HCT116 (cell line): ENCODE measurements at regions not wholly inside any gene's neighbourhood (a gene's known extent, or its start where the extent isn't known, plus 50 kb on each side); places are given as distances from the start of the nearest gene placed in this dataset.

Experiments used
- ATAC-seq: fragments of 200-7000 bp; cut with Tn5 transposase; 2 replicates; pipeline ENCODE4 v1.9.1; 2020; ENCODE audit warnings: mild to moderate bottlenecking, moderate library complexity
- BruUV-seq: library from RNA; stranded (reverse); fragments of 400-500 nt; replicated peaks from 2 replicates; lab custom pipeline; 2021; lab: Mats Ljungman, UMichigan
- CTCF ChIA-PET: fragments of 300-600 bp; sonication (Branson Sonifier 250); formaldehyde crosslinking; loops from one replicate; lab custom pipeline; 2021; ENCODE audit warnings: antibody characterized with exemption; lab: Charles Lee
- POLR2A ChIA-PET: fragments of 300-600, 350-600 bp; sonication (Branson Sonifier 250); formaldehyde crosslinking; loops from one replicate; lab custom pipeline; 2021; ENCODE audit warnings: antibody characterized with exemption; lab: Charles Lee
- RAD21 ChIA-PET, 2 experiments: fragments of 300-600 bp; sonication (Branson Sonifier 250); formaldehyde crosslinking; loops; one replicate each; lab custom pipeline; 2023; ENCODE audit warnings: low total read pairs in 2 of 2; ENCODE audit not compliant: uncharacterized antibody in 2 of 2, unreplicated experiment in 2 of 2, low non-redundant PET in 1 of 2; lab: Charles Lee
- DNase-seq: peaks from one replicate; pipeline ENCODE4 v3.0.0-alpha.2; 2010; ENCODE audit warnings: low read depth, low spot score
- H2AFZ ChIP-seq: fragments of 200-600 bp; shearing (Covaris generic), sonication (generic); 2 replicates; pipeline ENCODE4 v1.6.1; 2017; ENCODE audit warnings: low read depth, mixed run types, mixed read lengths, antibody characterized with exemption, low read length; ENCODE audit not compliant: poor library complexity, severe bottlenecking
- H3K27ac ChIP-seq: 2 replicates; pipeline ENCODE4 v1.5.1; 2012; ENCODE audit warnings: low read depth, low read length
- H3K27me3 ChIP-seq: fragments of 200-600 bp; sonication (generic); 2 replicates; pipeline ENCODE4 v1.6.1; 2016; ENCODE audit warnings: mixed run types, low read length, mixed read lengths; ENCODE audit not compliant: insufficient read depth
- H3K36me3 ChIP-seq, 2 experiments: fragments of 200-500 bp in 1 of 2; fragments of 200-600 bp in 1 of 2; sonication (Bioruptor generic) in 1 of 2; sonication (generic) in 1 of 2; 2 replicates each; pipeline versions ENCODE4 v1.5.1 to v1.6.1; 2014 to 2016; ENCODE audit warnings: low read length in 2 of 2, inconsistent platforms in 1 of 2, mixed read lengths in 1 of 2, mixed run types in 1 of 2; ENCODE audit not compliant: insufficient read depth in 2 of 2, control insufficient read depth in 1 of 2
- H3K4me1 ChIP-seq, 2 experiments: fragments of 200-600 bp in 1 of 2; sonication (generic) in 1 of 2; 2 replicates each; pipeline versions ENCODE4 v1.5.1 to v1.6.1; 2012 to 2017; ENCODE audit warnings: low read length in 2 of 2, inconsistent platforms in 1 of 2, mild to moderate bottlenecking in 1 of 2, mixed read lengths in 1 of 2, mixed run types in 1 of 2, moderate library complexity in 1 of 2; ENCODE audit not compliant: insufficient read depth in 2 of 2, control insufficient read depth in 1 of 2
- H3K4me2 ChIP-seq: fragments of 200-600 bp; sonication (generic); 2 replicates; pipeline ENCODE4 v1.6.1; 2017; ENCODE audit warnings: mixed run types, low read length, mixed read lengths
- H3K4me3 ChIP-seq, 2 experiments: fragments of 200-600 bp in 1 of 2; sonication (generic) in 1 of 2; replicated peaks in 1 of 2; 2 replicates each; pipeline ENCODE4 v1.5.1; 2011 to 2016; ENCODE audit warnings: low read length in 2 of 2, control low read depth in 1 of 2, low read depth in 1 of 2, mild to moderate bottlenecking in 1 of 2, mixed read lengths in 1 of 2, mixed run types in 1 of 2
- H3K79me2 ChIP-seq: fragments of 200-600 bp; sonication (generic); 2 replicates; pipeline ENCODE4 v1.6.1; 2017; ENCODE audit warnings: mild to moderate bottlenecking, mixed run types, low read length, moderate library complexity, mixed read lengths; ENCODE audit not compliant: insufficient read depth
- H3K9ac ChIP-seq: fragments of 200-600 bp; sonication (generic); 2 replicates; pipeline ENCODE4 v1.6.1; 2016; ENCODE audit warnings: low read length, mixed read lengths
- H3K9me2 ChIP-seq: fragments of 200-600 bp; sonication (generic), shearing (Covaris generic); 2 replicates; pipeline ENCODE4 v1.6.1; 2017; ENCODE audit warnings: mixed run types, mild to moderate bottlenecking, moderate library complexity; ENCODE audit not compliant: insufficient read depth
- H3K9me3 ChIP-seq, 2 experiments: fragments of 200-500 bp in 1 of 2; fragments of 200-600 bp in 1 of 2; sonication (Bioruptor generic) in 1 of 2; sonication (generic) in 1 of 2; 2 replicates each; pipeline ENCODE4 v1.6.1; 2014 to 2017; ENCODE audit warnings: low read length in 2 of 2, mixed read lengths in 2 of 2, inconsistent platforms in 1 of 2, low read depth in 1 of 2, mild to moderate bottlenecking in 1 of 2, mixed run types in 1 of 2, moderate library complexity in 1 of 2; ENCODE audit not compliant: control insufficient read depth in 1 of 2, insufficient read depth in 1 of 2
- H4K20me1 ChIP-seq: fragments of 200-600 bp; sonication (generic), shearing (Covaris generic); 2 replicates; pipeline ENCODE4 v1.6.1; 2017; ENCODE audit warnings: mixed run types, mild to moderate bottlenecking, moderate library complexity; ENCODE audit not compliant: insufficient read depth
- CTCF ChIP-seq, 3 experiments: fragments of 200-600 bp in 1 of 3; sonication (generic) in 1 of 3; IDR thresholded peaks in 2 of 3; conservative IDR thresholded peaks in 1 of 3; 2 replicates each; pipeline ENCODE4 v1.5.1; 2012 to 2017; ENCODE audit warnings: low read depth in 2 of 3, low read length in 2 of 3, antibody characterized with exemption in 1 of 3, borderline replicate concordance in 1 of 3, control low read depth in 1 of 3, mild to moderate bottlenecking in 1 of 3, mixed read lengths in 1 of 3, mixed run types in 1 of 3, moderate library complexity in 1 of 3; ENCODE audit not compliant: insufficient read depth in 1 of 3
- EGR1 ChIP-seq: IDR thresholded peaks from 2 replicates; pipeline ENCODE4 v1.6.1; 2012; ENCODE audit warnings: low read depth
- SIN3A ChIP-seq: IDR thresholded peaks from 2 replicates; pipeline ENCODE4 v1.6.1; 2012; ENCODE audit warnings: low read depth
- SRF ChIP-seq: IDR thresholded peaks from 2 replicates; pipeline ENCODE4 v1.6.1; 2012; ENCODE audit warnings: low read depth
- ZFX ChIP-seq: fragments of 450-650 bp; IDR thresholded peaks from 2 replicates; pipeline ENCODE4 v1.6.1; 2017
- intact Hi-C: fragments of 100-400 bp; cut with micrococcal nuclease; formaldehyde crosslinking; loops from 2 replicates; pipeline ENCODE4 v1.10.0; 2022

- Histone ChIP-seq H3K27ac (no peak overlapping the region), H3K9ac (no peak overlapping the region), H3K9me3 (no peaks in the 10 kb centered on the region), H3K4me2 (no peak overlapping the region), H3K4me1 (peaks cover 5 to 20% of the 10 kb centered on the region in 2 experiments; a peak in 2 of 4 replicates), H2AFZ (no peak overlapping the region), H3K9me2 (0 out of 2 replicates have a peak, but pooled peaks cover 5% of the 10 kb centered on the region), H3K79me2 (no peaks in the 10 kb centered on the region), H3K27me3 (no peaks in the 10 kb centered on the region), H4K20me1 (no peaks in the 10 kb centered on the region), H3K36me3 (no peaks in the 10 kb centered on the region), H3K4me3 (no peak overlapping the region)
- intact Hi-C loops, result loop anchor here (2.0 kb wide), 1 partner anchor 302 kb away; no protein-coding TSS in a partner anchor
- CTCF ChIA-PET, result interaction anchor here (0.5 to 1.5 kb wide), 4 partner anchors 18 to 303 kb away, joined by 3 to 6 read pairs (median 3); no protein-coding TSS in a partner anchor
- no peak for DNase-seq
- 0 out of 6 replicates have a peak, but pooled peaks of 1 of the 3 experiments have one; percentile 0 for TF ChIP-seq CTCF (IDR thresholded peaks at IDR 0.05 in 2 of 3, conservative IDR thresholded peaks at IDR 0.05 in 1 of 3; ENCODE audit: borderline replicate concordance in 1 of 3, insufficient read depth in 1 of 3, low read depth in 2 of 3, low read length in 2 of 3)
- no peak for TF ChIP-seq ZFX
- TF ChIP-seq SIN3A, result no peak
- TF ChIP-seq EGR1, result no peak
- no peak for TF ChIP-seq SRF
- RAD21 ChIA-PET, result no interaction called here
- peak; percentile 22; the same call in 1 of the 2 replicates for ATAC-seq
- no TSS peak for BruUV-seq
- POLR2A ChIA-PET, result no interaction called here
These were observed 183.1 kb upstream of the MCHR2 start for GRCh38 chr6:100176951-100177710.
